ENCODE measurements at regions not wholly inside any gene's neighbourhood (a gene's known extent, or its start where the extent isn't known, plus 50 kb on each side); places are given as distances from the start of the nearest gene placed in this dataset.

GRCh38 chr6:112833581-112834131, 486.5 kb downstream of the RFPL4B start:
- no peak for DNase-seq (ENCODE audit: extremely low read depth, low read depth)
- no peak overlapping the region for H3K4me3 ChIP-seq (replicated peaks; ENCODE audit: low read depth, low read length)

GRCh38 chr6:112835078-112835477, 487.9 kb downstream of the RFPL4B start:
- DNase-seq (ENCODE audit: extremely low read depth, low read depth) = no peak
- no peak overlapping the region for H3K4me3 ChIP-seq (replicated peaks; ENCODE audit: low read depth, low read length)
- TF ChIP-seq CTCF (IDR thresholded peaks at IDR 0.05; ENCODE audit: low read depth, low read length, missing control alignments) = no peak

More at GRCh38 chr6:112833581-112834131, 486.5 kb downstream of the RFPL4B start:
- no peak for TF ChIP-seq CTCF (IDR thresholded peaks at IDR 0.05; ENCODE audit: low read depth, low read length, missing control alignments)

- DNase-seq (ENCODE audit: extremely low read depth, low read depth) = no peak
- TF ChIP-seq CTCF (IDR thresholded peaks at IDR 0.05; ENCODE audit: low read depth, low read length, missing control alignments) = no peak
- H3K4me3 ChIP-seq (replicated peaks; ENCODE audit: low read depth, low read length) = no peak overlapping the region
These were observed 492.4 kb downstream of the RFPL4B start for GRCh38 chr6:112839525-112839961.

- no peak for TF ChIP-seq CTCF (IDR thresholded peaks at IDR 0.05; ENCODE audit: low read depth, low read length, missing control alignments)
- no peak for DNase-seq (ENCODE audit: extremely low read depth, low read depth)
- H3K4me3 ChIP-seq (replicated peaks; ENCODE audit: low read depth, low read length) = no peak overlapping the region
These were observed 494.6 kb downstream of the RFPL4B start for GRCh38 chr6:112841553-112842329.

GRCh38 chr6:112842330-112842685, 495.2 kb downstream of the RFPL4B start:
- TF ChIP-seq CTCF (IDR thresholded peaks at IDR 0.05; ENCODE audit: low read depth, low read length, missing control alignments) = no peak
- H3K4me3 ChIP-seq (replicated peaks; ENCODE audit: low read depth, low read length) = no peak overlapping the region
- no peak for DNase-seq (ENCODE audit: extremely low read depth, low read depth)

GRCh38 chr6:112846681-112847080, 499.6 kb downstream of the RFPL4B start:
- no peak for DNase-seq (ENCODE audit: extremely low read depth, low read depth)
- no peak for TF ChIP-seq CTCF (IDR thresholded peaks at IDR 0.05; ENCODE audit: low read depth, low read length, missing control alignments)
- no peak overlapping the region for H3K4me3 ChIP-seq (replicated peaks; ENCODE audit: low read depth, low read length)
